ENCODE measurements at regions not wholly inside any gene's neighbourhood (a gene's known extent, or its start where the extent isn't known, plus 50 kb on each side); places are given as distances from the start of the nearest gene placed in this dataset.

GRCh38 chr1:187264995-187265602, 436.4 kb downstream of the PLA2G4A start:
- TF ChIP-seq CTCF (IDR thresholded peaks at IDR 0.05; ENCODE audit: low read length) (peak; percentile 52), EZH2 (IDR thresholded peaks at IDR 0.05; ENCODE audit: borderline replicate concordance, low read length) (no peak)
